ENCODE measurements at regions not wholly inside any gene's neighbourhood (a gene's known extent, or its start where the extent isn't known, plus 50 kb on each side); places are given as distances from the start of the nearest gene placed in this dataset.
"Not testable (repeated sequence)": the region's sequence is repeated elsewhere in the genome, so short reads cannot be mapped to it uniquely, and the experiment has no call there.

- H3K27ac Mint-ChIP-seq (ENCODE audit: unreplicated experiment) = no peak overlapping the region
- H3K36me3 Mint-ChIP-seq (ENCODE audit: low read depth) = no peaks in the 10 kb centered on the region
- H3K27me3 Mint-ChIP-seq (ENCODE audit: low read depth) = no peaks in the 10 kb centered on the region
- H3K4me3 Mint-ChIP-seq (ENCODE audit: unreplicated experiment) = no peak overlapping the region
- H3K4me1 Mint-ChIP-seq (ENCODE audit: low read depth) = peaks cover 23% of the 10 kb centered on the region
- DNase-seq (ENCODE audit: low spot score) = no peak
- no peak for TF ChIP-seq CTCF (IDR thresholded peaks at IDR 0.05)
- H3K9me3 Mint-ChIP-seq (ENCODE audit: low read depth) = peaks cover 3% of the 10 kb centered on the region
Measured at GRCh38 chr3:30480587-30480986, 125.8 kb upstream of the TGFBR2 start.

- Mint-ChIP-seq H3K27ac (ENCODE audit: unreplicated experiment) (no peak overlapping the region), H3K27me3 (ENCODE audit: low read depth) (no peaks in the 10 kb centered on the region), H3K4me1 (ENCODE audit: low read depth) (peaks cover 27% of the 10 kb centered on the region), H3K36me3 (ENCODE audit: low read depth) (no peaks in the 10 kb centered on the region), H3K4me3 (ENCODE audit: unreplicated experiment) (no peak overlapping the region), H3K9me3 (ENCODE audit: low read depth) (peaks cover 3% of the 10 kb centered on the region)
- no peak for TF ChIP-seq CTCF (IDR thresholded peaks at IDR 0.05)
- no peak for DNase-seq (ENCODE audit: low spot score)
Measured at GRCh38 chr3:30481241-30481640, 125.2 kb upstream of the TGFBR2 start.

- not testable (repeated sequence) for H3K27me3 Mint-ChIP-seq (ENCODE audit: low read depth); H3K36me3 Mint-ChIP-seq (ENCODE audit: low read depth); H3K27ac Mint-ChIP-seq (ENCODE audit: unreplicated experiment); H3K4me3 Mint-ChIP-seq (ENCODE audit: unreplicated experiment); DNase-seq (ENCODE audit: low spot score)
- peaks cover 11% of the 10 kb centered on the region for H3K9me3 Mint-ChIP-seq (ENCODE audit: low read depth)
- peaks cover 24% of the 10 kb centered on the region for H3K4me1 Mint-ChIP-seq (ENCODE audit: low read depth)
Measured at GRCh38 chr3:30484229-30484628, 122.2 kb upstream of the TGFBR2 start.

GRCh38 chr3:30486368-30486767 lies 120.0 kb upstream of the TGFBR2 start:
- H3K27me3 Mint-ChIP-seq (ENCODE audit: low read depth) = no peaks in the 10 kb centered on the region
- peaks cover 2% of the 10 kb centered on the region for H3K36me3 Mint-ChIP-seq (ENCODE audit: low read depth)
- no peak for TF ChIP-seq CTCF (IDR thresholded peaks at IDR 0.05)
- H3K9me3 Mint-ChIP-seq (ENCODE audit: low read depth) = peaks cover 13% of the 10 kb centered on the region
- H3K4me1 Mint-ChIP-seq (ENCODE audit: low read depth) = peaks cover 18% of the 10 kb centered on the region
- no peak overlapping the region for H3K27ac Mint-ChIP-seq (ENCODE audit: unreplicated experiment)
- H3K4me3 Mint-ChIP-seq (ENCODE audit: unreplicated experiment) = no peak overlapping the region
- DNase-seq (ENCODE audit: low spot score) = no peak

GRCh38 chr3:30488070-30488756 lies 118.2 kb upstream of the TGFBR2 start:
- peaks cover 2% of the 10 kb centered on the region for H3K36me3 Mint-ChIP-seq (ENCODE audit: low read depth)
- H3K4me1 Mint-ChIP-seq (ENCODE audit: low read depth) = peaks cover 32% of the 10 kb centered on the region
- H3K4me3 Mint-ChIP-seq (ENCODE audit: unreplicated experiment) = no peak overlapping the region
- no peaks in the 10 kb centered on the region for H3K27me3 Mint-ChIP-seq (ENCODE audit: low read depth)
- no peak overlapping the region for H3K27ac Mint-ChIP-seq (ENCODE audit: unreplicated experiment)
- TF ChIP-seq CTCF (IDR thresholded peaks at IDR 0.05) = no peak
- no peak for DNase-seq (ENCODE audit: low spot score)
- peaks cover 13% of the 10 kb centered on the region for H3K9me3 Mint-ChIP-seq (ENCODE audit: low read depth)
